ENCODE measurements at regions not wholly inside any gene's neighbourhood (a gene's known extent, or its start where the extent isn't known, plus 50 kb on each side); places are given as distances from the start of the nearest gene placed in this dataset.

DNA sequence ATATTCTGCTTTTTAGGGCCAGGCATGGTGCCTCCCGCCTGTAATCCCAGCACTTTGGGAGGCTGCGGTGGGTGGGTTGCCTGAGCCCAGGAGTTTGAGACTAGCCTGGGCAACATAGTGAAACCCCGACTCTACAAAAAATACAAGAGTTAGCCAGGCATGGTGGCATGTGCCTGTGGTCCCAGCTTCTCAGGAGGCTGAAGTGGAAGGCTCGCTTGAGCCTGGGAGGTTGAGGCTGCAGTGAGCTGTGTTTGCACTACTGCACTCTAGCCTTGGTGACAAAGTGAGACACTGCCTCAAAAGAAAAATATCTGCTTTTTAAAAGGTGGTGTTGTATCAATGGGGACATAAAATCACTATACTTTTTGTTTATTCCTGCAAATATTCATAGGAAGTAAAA, 112.8 kb downstream of the C3orf38 start:
- no peaks in the 10 kb centered on the region for H3F3A ChIP-seq (ENCODE audit: insufficient read depth, low read length)
- no peak overlapping the region for H3K4me2 ChIP-seq (ENCODE audit: low read depth, low read length)
- no peak overlapping the region for H3K27ac ChIP-seq (ENCODE audit: low read length)
- no peak overlapping the region for H3K9ac ChIP-seq (ENCODE audit: low read length)
- no peak overlapping the region for H2AFZ ChIP-seq (ENCODE audit: low read length)
- no peaks in the 10 kb centered on the region for H3K9me2 ChIP-seq (replicated peaks; ENCODE audit: insufficient read depth, low read length)
- TF ChIP-seq, protein P1, sequence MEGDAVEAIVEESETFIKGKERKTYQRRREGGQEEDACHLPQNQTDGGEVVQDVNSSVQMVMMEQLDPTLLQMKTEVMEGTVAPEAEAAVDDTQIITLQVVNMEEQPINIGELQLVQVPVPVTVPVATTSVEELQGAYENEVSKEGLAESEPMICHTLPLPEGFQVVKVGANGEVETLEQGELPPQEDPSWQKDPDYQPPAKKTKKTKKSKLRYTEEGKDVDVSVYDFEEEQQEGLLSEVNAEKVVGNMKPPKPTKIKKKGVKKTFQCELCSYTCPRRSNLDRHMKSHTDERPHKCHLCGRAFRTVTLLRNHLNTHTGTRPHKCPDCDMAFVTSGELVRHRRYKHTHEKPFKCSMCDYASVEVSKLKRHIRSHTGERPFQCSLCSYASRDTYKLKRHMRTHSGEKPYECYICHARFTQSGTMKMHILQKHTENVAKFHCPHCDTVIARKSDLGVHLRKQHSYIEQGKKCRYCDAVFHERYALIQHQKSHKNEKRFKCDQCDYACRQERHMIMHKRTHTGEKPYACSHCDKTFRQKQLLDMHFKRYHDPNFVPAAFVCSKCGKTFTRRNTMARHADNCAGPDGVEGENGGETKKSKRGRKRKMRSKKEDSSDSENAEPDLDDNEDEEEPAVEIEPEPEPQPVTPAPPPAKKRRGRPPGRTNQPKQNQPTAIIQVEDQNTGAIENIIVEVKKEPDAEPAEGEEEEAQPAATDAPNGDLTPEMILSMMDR (IDR thresholded peaks at IDR 0.05; ENCODE audit: low read length), result no peak
- no peak for TF ChIP-seq EZH2phosphoT487 (IDR thresholded peaks at IDR 0.05; ENCODE audit: low read length)
- no peaks in the 10 kb centered on the region for H3K79me2 ChIP-seq (ENCODE audit: low read length)
- H3K9me3 ChIP-seq (replicated peaks; ENCODE audit: insufficient read depth, low read length), result no peaks in the 10 kb centered on the region
- H3K27me3 ChIP-seq (replicated peaks; ENCODE audit: insufficient read depth, low read length), result no peaks in the 10 kb centered on the region
- H4K20me1 ChIP-seq (ENCODE audit: insufficient read depth, low read length), result no peaks in the 10 kb centered on the region
- H3K4me3 ChIP-seq (ENCODE audit: low read length), result no peak overlapping the region
- H3K36me3 ChIP-seq (replicated peaks; ENCODE audit: insufficient read depth, low read length), result no peaks in the 10 kb centered on the region
- no peaks in the 10 kb centered on the region for H3K4me1 ChIP-seq (ENCODE audit: low read length)
- no peak for DNase-seq

DNA sequence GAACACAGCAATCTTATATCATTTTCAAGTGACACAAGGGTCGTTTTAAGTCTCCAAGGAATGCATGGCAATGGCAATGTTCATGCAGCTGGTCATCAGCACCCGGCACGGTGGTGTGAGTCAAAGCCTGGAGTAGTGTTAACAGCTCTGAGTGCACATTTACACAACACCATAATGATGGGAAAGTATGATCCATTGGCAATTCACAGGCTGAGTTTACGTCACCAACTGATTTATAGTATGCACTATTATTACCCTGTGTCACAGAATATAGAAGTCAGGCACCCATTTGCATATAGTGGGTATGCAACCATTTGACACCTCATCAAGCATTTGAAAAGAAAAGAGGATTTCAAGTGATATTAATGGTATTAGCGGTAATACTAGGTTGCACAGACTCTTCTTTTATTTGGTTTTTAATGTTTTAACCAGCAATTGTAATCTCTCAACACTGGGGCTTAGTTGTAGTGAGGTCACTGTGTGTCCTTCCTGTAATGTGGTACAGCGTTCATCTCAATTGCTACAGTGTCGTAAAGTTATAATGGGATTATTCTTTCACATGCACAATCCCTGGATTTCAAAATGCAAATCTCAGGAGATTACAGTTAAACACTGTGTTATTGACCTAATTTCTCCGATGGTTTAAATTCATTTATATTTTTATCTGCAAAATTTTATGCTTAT, 113.8 kb downstream of the C3orf38 start:
- TF ChIP-seq EZH2 (optimal IDR thresholded peaks at IDR 0.05; ENCODE audit: low read depth, low read length) (no peak), EZH2phosphoT487 (IDR thresholded peaks at IDR 0.05; ENCODE audit: low read length) (no peak)
- TF ChIP-seq, protein P1 (IDR thresholded peaks at IDR 0.05; ENCODE audit: low read length), result no peak
- no peaks in the 10 kb centered on the region for H3K4me1 ChIP-seq (ENCODE audit: low read length)
- H3K9ac ChIP-seq (ENCODE audit: low read length), result no peak overlapping the region
- H3K27me3 ChIP-seq (replicated peaks; ENCODE audit: insufficient read depth, low read length), result no peaks in the 10 kb centered on the region
- no peaks in the 10 kb centered on the region for H3K9me3 ChIP-seq (replicated peaks; ENCODE audit: insufficient read depth, low read length)
- no peaks in the 10 kb centered on the region for H3K36me3 ChIP-seq (replicated peaks; ENCODE audit: insufficient read depth, low read length)
- H3K4me3 ChIP-seq (ENCODE audit: low read length), result no peak overlapping the region
- no peaks in the 10 kb centered on the region for H3K79me2 ChIP-seq (ENCODE audit: low read length)
- H3F3A ChIP-seq (ENCODE audit: insufficient read depth, low read length), result no peaks in the 10 kb centered on the region
- no peak overlapping the region for H3K27ac ChIP-seq (ENCODE audit: low read length)
- DNase-seq, result no peak
- no peaks in the 10 kb centered on the region for H4K20me1 ChIP-seq (ENCODE audit: insufficient read depth, low read length)
- no peak overlapping the region for H3K4me2 ChIP-seq (ENCODE audit: low read depth, low read length)
- no peak overlapping the region for H2AFZ ChIP-seq (ENCODE audit: low read length)
- H3K9me2 ChIP-seq (replicated peaks; ENCODE audit: insufficient read depth, low read length), result no peaks in the 10 kb centered on the region

DNA sequence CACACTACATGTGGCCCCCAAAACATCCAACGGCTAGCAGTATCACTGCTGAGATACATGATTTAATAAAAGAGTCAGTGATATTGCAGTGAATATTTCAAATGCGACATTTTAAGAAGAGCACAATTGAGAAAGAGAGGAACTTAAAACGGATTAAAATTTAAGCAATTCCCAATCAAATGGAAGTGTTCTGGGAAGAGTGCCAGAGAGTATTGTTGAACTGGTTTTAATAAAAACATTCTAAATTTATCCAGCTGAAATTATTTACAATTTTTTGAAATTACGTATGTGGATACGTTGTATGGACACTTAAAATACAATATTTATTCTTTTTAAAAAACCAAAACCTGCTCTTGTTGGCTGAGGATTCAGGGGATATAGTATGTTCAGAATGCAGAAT, 117.7 kb downstream of the C3orf38 start:
- no peak for TF ChIP-seq EZH2 (optimal IDR thresholded peaks at IDR 0.05; ENCODE audit: low read depth, low read length)
- no peak for TF ChIP-seq EZH2phosphoT487 (IDR thresholded peaks at IDR 0.05; ENCODE audit: low read length)
- TF ChIP-seq, protein P1 (IDR thresholded peaks at IDR 0.05; ENCODE audit: low read length), result no peak
- no peaks in the 10 kb centered on the region for H4K20me1 ChIP-seq (ENCODE audit: insufficient read depth, low read length)
- no peaks in the 10 kb centered on the region for H3K9me3 ChIP-seq (replicated peaks; ENCODE audit: insufficient read depth, low read length)
- no peak for DNase-seq
- no peak overlapping the region for H2AFZ ChIP-seq (ENCODE audit: low read length)
- no peaks in the 10 kb centered on the region for H3K27me3 ChIP-seq (replicated peaks; ENCODE audit: insufficient read depth, low read length)
- no peaks in the 10 kb centered on the region for H3F3A ChIP-seq (ENCODE audit: insufficient read depth, low read length)
- H3K4me1 ChIP-seq (ENCODE audit: low read length), result no peaks in the 10 kb centered on the region
- no peak overlapping the region for H3K27ac ChIP-seq (ENCODE audit: low read length)
- no peak overlapping the region for H3K9ac ChIP-seq (ENCODE audit: low read length)
- H3K4me3 ChIP-seq (ENCODE audit: low read length), result no peak overlapping the region
- H3K36me3 ChIP-seq (replicated peaks; ENCODE audit: insufficient read depth, low read length), result no peaks in the 10 kb centered on the region
- H3K4me2 ChIP-seq (ENCODE audit: low read depth, low read length), result no peak overlapping the region
- H3K9me2 ChIP-seq (replicated peaks; ENCODE audit: insufficient read depth, low read length), result no peaks in the 10 kb centered on the region
- no peaks in the 10 kb centered on the region for H3K79me2 ChIP-seq (ENCODE audit: low read length)

Measured in MM.1S (cell line).